HG03045 (cell line): ENCODE measurements at regions not wholly inside any gene's neighbourhood (a gene's known extent, or its start where the extent isn't known, plus 50 kb on each side); places are given as distances from the start of the nearest gene placed in this dataset.
"Not testable (repeated sequence)": the region's sequence is repeated elsewhere in the genome, so short reads cannot be mapped to it uniquely, and the experiment has no call there.

Experiments used
- ATAC-seq: cut with Tn5 transposase; IDR thresholded peaks from one replicate; pipeline ENCODE4 v1.9.1; 2021; ENCODE audit warnings: mild to moderate bottlenecking, moderate library complexity; ENCODE audit not compliant: unreplicated experiment

DNA sequence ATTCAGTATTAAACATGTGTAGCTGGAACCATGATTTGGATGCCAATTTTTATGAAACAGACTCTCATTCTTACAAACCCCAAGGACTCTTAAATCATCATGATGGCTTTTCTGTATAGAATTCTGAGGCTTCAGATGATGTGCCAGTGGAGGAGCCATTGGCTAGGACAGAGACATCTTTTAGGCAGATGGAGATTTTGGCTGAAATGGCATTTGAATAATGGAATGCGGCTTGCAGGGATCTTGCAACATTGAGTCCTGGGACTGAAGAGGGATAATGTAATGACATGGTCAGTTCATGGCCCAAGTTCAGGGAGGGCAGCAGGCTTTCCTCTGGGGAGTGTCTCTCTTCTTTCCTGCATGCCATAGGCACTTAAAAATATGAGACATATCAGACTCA lies 172.4 kb downstream of the ABCA8 start:
- ATAC-seq: no peak

DNA sequence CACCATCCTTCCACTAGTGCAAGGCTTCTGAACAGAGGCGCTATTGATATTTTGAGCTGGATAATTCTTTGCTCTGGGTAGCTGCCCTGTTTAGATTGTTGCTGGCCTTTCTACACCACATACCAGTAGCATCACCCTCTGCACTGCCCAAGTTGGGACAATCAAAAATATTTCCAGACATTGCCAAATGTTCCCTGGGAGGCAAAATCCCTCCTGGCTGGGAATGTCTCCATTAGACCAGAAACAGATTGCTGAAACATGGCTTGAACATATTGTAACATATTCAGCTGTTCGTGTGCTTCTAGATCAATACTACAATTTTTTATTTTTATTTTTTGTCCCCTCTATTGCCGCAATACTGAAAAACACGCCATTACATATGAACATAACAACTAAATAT lies 174.6 kb downstream of the ABCA8 start:
- no peak for ATAC-seq

DNA sequence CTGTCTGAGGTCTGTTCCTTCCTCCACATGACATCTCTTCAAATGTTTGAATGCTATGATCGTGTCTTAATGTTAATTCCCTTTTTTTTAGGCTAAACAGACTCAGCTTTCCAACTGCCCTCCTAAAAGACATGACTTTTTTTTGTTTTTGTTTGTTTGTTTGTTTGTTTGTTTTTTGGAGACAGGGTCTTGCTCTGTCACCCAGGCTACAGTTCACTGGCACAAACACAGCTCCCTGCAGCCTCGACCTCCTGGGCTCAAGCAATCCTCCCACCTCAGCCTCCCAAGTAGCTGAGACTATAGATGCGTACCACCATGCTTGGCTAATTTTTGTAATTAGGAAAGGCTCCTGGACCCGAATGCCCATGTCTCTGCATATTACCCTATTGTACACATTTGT lies 176.5 kb downstream of the ABCA8 start:
- no peak for ATAC-seq

DNA sequence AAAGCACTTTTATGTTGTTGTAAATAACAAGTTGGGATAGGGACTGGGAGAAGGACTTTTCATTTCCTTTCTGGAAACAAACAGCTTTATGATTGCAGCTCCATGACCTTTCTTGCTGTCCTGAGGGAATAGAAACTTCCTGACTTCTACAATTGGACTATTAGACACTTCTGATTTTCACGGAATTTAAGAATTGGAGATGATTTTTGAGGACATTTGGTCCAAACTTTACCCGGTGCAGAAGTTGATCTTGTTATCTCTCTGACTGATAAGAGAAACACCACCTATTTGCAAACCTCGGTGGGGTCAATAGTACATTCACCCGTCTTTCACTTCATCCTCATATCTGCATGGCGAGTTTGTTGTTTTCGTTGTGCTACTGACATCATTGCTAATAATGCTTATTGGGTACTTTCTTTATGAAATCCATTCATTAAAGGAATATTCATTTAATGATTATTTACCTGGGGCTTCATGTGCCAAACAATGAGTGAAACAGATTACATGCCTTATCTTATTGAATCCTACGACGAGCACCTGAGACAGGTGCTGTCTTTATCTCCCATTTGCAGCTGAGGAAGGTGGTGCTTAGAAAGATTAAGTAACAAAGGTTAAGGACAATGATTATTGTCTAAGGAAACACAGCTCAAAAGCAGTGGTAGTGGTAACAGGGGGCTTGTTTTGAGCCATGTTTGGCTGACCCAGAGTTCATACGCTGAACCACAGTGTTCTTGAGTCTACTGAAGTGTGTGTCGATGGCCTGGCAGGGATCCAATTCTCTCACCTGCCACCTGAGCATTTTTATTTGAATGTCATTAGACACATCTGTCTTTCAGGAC lies 176.9 kb upstream of the FAM20A start:
- no peak for ATAC-seq

DNA sequence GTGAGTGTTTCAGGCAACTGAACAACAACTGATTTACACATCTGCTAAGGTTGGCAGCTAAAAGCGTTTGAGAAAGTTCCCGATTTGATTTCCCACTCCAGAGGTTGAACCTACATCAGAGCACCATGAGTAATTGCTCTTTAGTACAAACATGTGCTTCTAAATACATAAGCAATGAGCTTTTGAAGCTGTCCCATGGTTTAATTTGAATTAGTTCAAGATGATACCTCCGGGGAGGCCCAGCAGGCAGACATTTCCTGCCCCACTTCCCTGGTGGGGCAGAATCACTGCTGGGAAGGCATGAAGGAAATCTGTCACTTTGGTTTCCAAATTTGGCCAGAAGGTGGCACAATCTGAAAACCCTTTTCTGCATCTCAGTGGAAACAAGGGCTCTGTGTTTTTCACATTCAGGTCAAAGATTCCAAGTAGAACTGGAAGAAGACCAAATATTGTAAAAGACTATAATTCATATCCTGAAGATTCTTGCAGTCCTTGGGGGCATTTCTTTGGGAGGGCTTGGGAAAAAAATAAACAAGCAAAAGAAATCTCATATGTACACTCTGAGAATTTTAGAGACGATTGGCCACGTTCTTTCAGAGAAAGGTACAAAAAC lies 176.2 kb upstream of the FAM20A start:
- no peak for ATAC-seq

DNA sequence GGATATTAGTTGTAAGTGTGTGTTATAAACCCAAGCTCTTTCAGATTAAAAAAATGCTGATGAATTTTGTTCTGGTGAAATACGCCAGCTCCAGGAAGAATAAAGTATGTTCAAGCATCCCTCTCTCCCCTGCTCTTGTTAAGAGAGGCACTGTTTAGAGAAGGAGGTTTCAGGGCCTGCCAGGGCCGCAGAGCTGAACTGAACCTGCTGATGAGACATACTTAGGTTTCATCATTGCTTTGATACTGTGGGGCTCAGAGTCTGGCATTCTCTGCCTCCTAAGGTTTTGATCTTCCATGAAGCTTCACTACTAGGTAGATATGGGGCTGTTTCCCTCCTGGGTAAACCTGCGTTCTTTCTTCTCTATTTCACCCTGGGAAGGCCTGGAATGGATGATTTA lies 175.3 kb upstream of the FAM20A start:
- ATAC-seq: no peak

DNA sequence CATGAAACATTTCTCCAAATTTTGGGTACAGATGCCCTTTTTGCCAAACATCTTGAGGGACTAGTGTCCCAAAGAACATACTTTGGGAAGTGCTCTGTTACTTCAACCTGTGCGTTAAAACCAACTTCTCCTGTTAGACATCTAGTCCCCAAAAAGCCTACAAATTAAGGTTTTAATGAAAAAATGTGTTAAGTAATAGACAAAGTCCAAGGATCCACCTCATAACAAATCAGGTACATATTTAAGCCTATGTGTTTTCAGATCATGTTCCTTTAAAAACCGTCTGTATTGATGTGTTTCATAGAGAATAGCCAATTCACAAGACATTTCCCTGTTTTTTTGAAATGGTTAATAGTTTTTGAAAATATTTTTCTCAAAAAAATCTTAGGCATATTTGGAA lies 174.8 kb upstream of the FAM20A start:
- no peak for ATAC-seq

DNA sequence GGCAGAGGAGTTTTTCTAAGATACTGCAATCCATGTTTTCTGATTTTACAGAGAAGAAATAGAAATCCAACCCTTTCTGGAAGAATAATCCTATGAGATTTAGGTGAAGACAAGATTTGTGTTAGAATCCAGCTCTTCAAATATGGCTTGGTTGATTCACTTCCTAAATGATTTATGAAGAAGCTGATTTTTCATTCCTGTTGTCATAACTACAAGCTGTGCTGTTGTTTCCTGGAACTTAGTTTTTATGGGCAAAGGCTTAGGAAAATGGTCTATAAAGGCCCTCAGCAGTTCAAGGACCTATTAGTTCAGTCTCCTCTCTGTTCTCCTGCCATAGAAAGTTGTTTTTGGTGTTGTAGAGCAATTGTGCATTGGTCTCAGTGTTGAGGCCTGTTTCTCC lies 174.2 kb upstream of the FAM20A start:
- ATAC-seq: no peak

DNA sequence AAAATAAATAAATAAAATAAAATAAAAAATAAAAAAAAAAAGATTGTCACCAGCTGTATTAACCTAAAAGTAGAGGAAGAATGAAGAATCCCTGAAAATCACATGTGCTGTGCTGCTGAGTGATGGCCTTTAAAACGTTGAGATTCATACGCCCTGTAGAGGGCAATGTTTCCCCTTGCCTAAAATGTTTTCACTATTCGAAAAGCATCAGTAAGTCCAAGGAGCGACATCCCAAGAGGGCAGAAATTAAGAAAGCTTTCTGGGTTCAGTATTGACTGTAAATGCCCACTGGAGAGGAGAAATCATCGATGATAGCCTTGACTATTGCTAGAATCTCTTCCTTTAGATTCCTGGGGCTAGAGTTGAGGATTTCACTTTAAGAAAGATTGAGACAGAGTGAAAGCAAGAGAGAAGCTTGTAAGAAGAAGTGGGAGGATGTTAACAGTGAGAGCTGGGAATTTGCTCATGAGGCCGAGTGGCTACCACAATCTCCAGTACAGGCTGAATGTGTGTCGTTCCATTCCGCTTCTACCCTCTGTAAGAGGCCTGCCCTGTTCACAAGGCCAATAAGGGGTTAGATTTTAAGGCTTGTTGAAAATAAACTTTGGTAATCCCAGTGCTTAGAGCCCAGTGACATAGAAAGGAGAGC lies 170.8 kb upstream of the FAM20A start:
- peak; percentile 59 for ATAC-seq

DNA sequence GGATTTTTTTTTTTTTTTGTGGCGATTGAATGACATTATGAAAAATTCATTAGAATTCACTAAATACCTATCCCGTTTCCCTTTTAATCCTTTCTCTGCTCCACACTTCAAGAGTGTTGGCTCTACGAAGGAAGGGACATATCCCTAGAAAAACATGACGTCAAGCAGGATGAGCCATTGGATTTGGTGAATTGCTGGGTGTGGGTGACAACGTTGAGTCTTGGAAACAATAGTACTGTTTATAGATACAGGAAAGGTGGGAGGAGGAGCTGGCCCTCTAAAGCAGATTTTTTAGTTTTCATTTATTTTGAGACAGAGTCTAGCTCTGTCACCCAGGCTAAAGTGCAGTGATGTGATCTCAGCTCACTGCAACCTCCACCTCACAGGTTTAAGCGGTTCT lies 167.6 kb upstream of the FAM20A start:
- ATAC-seq: no peak

DNA sequence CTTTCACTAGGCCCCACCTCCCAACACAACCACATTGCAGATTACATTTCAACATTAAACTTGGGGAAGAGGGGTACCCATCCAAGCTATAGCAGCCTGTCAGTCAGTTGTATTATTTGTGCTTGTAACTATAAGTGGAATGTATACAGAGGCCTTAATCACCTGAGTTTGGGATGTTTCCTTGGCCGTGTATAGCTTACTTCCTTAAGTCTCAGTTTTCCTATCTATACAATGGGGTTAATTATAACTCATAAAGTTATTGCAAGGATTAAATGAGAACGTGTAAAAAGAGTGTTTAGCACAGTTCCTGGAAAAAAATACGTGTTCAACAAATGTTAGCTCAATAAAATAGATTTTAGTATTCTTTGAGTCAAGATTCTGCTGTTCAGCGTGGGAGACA lies 165.5 kb upstream of the FAM20A start:
- ATAC-seq: no peak

DNA sequence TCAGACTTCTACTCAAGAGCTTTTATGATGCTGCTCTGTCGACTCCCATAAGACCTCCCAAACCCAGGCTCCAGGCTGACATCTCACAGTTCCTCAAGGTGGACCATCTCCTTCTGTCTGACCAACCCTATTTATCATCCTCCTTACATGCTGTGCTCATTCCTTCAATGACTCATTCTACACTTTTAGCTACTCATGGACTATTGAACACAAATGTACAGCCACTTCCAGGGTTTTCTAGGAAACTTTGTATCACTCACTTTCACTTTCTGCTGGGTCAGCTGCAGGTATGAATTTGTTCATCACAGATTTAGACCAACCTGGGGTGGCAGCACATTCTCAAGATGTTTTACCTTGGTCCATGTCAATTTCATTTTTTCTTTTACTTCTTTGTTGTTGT lies 162.4 kb upstream of the FAM20A start:
- no peak for ATAC-seq

DNA sequence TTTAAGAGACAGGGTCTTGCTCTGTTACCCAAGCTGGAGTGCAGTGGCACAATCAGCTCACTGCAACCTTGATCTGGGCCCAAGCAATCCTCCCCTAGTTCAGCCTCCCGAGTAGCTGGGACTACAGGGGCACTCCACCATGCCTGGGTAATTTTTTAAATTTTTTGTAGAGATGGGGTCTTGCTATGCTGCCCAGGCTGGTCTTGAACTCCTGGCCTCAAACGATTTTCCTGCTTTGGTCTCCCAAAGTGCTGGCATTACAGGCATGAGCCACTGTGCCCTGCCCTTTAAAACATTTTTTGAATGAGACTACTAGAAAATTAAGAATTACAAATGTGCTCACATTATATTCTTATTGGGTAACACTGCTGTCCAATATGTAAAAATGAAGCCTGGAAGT lies 161.7 kb upstream of the FAM20A start:
- ATAC-seq: no peak

DNA sequence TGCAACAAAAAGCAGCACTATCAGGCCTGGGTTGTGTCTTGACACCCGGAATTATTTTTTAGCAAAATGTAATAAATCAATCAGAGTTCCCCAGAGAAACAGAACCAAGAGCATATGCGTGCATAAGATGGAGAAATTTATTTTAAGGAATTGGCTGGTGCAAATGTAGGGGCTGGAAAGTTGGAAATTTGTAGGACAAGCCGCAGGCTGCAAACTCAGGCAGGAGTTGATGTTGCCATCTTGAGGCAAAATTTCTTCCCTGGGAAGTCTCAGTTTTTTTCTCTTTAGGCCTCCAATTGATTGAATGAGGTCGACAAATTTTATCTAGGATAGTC lies 158.9 kb upstream of the FAM20A start:
- ATAC-seq: no peak

DNA sequence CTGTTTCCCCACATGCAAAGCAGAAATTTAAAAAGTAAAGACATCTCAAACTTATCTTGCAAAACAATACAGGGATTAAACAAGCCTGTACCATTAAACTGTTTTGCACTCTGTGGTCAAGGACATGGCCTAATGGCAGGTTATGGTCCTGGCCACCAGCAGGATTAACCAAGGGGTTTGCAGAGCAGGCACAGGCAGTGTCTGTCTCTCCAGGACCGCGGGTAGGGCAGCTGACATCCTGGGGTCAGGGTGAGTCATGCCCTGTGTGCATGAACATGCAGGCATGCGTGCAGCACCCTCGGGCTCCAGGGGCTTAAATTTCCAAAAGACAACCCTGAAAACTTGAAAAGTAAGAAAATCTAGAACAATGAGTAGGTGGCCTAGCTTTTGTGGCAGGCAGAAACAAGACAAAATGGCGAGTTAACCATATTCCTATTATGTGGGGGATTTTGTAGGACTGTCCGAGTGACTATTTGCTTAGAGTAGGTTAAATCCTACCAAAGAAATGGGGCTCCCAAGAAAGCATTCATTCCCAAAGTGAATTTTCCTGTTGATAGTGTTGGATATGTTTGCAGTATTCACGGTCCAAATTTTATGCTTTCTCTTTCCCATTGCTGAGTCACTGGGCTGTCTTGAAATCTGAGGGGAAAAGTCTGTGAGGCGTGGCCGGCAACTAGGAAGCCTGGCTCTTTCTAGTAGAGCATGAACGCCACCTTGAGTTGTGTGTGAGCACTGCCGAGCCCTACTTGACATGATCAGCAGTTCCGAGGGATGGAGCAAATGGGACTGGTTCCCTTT lies 158.4 kb upstream of the FAM20A start:
- ATAC-seq: peak; percentile 76

DNA sequence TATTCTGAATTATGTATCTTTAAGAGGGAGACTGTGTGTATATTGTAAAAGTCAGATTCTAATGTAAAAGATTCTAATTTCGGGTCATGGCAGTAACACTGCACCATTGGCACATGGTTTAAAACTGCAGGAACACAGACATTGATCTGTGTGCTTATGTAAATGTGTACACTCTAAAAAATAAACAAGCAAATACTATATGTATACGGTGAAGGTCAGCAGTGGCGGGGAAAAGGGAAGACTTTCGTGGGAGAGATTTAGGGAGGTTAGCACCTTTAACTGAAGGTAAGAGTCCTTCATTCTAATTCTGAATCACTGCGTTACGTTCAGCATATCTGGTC lies 157.8 kb upstream of the FAM20A start:
- ATAC-seq: no peak

DNA sequence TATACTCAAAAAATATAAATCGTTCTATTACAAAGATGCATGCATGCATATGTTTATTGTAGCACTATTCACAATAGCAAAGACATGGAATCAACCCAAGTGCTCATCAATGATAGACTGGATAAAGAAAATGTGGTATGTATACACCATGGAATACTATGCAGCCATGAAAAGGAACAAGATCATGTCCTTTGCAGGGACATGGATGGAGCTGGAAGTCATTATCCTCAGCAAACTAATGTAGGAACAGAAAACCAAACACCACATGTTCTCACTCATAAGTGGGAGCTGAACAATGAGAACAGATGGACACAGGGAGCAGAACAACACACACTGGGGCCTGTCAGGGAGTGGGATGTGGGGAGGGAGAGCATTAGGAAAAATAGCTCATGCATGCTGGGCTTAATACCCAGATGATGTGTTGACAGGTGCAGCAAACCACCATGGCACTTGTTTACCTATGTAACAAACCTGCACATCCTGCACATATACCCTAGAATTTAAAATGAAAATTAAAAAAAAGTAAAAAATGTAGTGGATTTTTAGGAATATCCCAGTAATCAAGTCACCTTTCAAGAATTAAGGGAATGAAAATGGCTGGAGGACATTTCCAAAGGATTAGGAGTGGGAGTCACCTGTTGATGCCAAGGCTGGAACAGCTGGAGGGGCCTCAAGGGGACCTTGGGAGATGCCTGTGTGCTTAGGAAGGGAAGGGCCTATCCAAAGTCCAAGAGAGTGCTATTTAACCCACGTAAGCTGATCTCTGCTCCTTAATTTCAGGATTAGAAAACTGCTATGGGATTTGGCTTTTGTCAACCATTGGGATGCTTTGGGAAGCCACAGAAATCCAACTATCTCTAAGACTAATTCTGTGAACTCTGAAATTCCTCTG lies 156.9 kb upstream of the FAM20A start:
- not testable (repeated sequence) for ATAC-seq

DNA sequence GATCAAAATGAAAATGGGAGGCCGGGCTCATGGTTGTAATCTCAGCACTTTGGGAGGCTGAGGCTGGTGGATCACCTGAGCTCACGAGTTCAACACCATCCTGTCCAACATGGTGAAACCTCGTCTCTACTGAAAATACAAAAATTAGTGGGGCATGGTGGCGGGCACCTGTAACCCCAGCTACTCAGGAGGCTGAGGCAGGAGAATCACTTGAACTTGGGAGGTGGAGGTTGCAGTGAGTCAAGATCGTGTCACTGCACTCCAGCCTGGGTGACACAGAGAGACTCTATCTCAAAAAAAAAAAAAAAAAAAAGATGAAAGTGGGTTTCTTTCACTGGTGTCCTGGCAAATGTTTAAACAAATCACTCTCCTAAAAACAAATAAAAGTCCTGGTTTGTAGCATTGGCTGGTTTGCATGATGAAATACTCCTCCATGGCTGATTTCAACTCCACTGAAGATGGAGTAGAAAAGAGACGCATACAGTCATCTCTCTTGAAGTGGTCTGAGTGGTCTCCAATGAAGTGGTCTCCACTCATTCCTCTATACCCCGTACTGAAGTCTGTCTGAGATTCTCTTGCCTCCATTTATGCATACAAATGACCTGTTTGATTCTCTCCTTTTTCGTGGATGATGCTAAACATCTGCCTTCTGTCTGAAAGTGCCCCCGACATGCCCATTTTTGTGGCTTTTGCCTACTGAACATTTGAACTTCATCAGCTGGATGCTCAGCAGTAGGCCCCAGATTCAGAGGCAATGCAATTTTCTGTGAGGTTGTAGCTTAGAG lies 153.0 kb upstream of the FAM20A start:
- ATAC-seq: no peak

DNA sequence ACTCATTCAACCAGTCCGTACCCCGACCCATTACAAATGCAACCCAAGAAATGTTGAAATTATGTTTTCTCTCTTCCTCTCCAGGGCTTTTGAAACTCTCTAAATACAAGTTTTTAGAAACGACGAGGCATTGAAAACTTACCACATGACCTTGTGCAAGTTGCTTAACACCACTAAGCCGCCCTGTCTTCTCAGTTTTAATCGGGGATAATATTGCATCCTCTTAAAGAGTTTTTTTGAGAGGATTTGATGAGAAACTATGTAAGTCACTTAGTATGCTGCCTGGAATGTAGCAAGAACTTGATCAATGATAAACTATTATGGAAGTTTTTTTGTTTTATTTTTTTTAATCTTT lies 149.0 kb upstream of the FAM20A start:
- no peak for ATAC-seq
